IgD-negative memory B cell (primary cell): ENCODE measurements at regions not wholly inside any gene's neighbourhood (a gene's known extent, or its start where the extent isn't known, plus 50 kb on each side); places are given as distances from the start of the nearest gene placed in this dataset.

Experiments used
- H3K27ac Mint-ChIP-seq, 3 donors: one replicate each; pipeline ENCODE4 v1.8.0; 2020 to 2022; ENCODE audit warnings: mild to moderate bottlenecking in 3 of 3, mixed read lengths in 3 of 3, moderate library complexity in 1 of 3
- H3K27me3 Mint-ChIP-seq: one replicate; pipeline ENCODE4 v1.8.0; 2021; ENCODE audit warnings: mixed read lengths
- H3K36me3 Mint-ChIP-seq: one replicate; pipeline ENCODE4 v1.8.0; 2020; ENCODE audit warnings: mild to moderate bottlenecking, mixed read lengths
- H3K4me1 Mint-ChIP-seq, 3 donors: one replicate each; pipeline ENCODE4 v1.8.0; 2020 to 2022; ENCODE audit warnings: mixed read lengths in 3 of 3, mild to moderate bottlenecking in 1 of 3
- H3K4me3 Mint-ChIP-seq, 4 donors: one replicate each; pipeline ENCODE4 v1.8.0; 2020 to 2022; ENCODE audit warnings: mild to moderate bottlenecking in 4 of 4, mixed read lengths in 4 of 4, moderate library complexity in 3 of 4
- H3K9me3 Mint-ChIP-seq, 3 donors: one replicate each; pipeline ENCODE4 v1.8.0; 2020 to 2021; ENCODE audit warnings: mixed read lengths in 3 of 3, mild to moderate bottlenecking in 1 of 3

- H3K27ac Mint-ChIP-seq, result no peak overlapping the region
- H3K4me3 Mint-ChIP-seq, result no peak overlapping the region
- no peaks in the 10 kb centered on the region for H3K4me1 Mint-ChIP-seq
- H3K27me3 Mint-ChIP-seq, result no peaks in the 10 kb centered on the region
- peaks cover 7 to 12% (median 10%) of the 10 kb centered on the region in 3 donors for H3K9me3 Mint-ChIP-seq
- H3K36me3 Mint-ChIP-seq, result peaks cover 9% of the 10 kb centered on the region
These were observed 332.0 kb downstream of the SPATA31D1 start for GRCh38 chr9:82320566-82320965.

GRCh38 chr9:82325907-82326306 lies 337.3 kb downstream of the SPATA31D1 start:
- peaks cover 0 to 1% (median 0%) of the 10 kb centered on the region in 3 donors for H3K4me1 Mint-ChIP-seq
- H3K27ac Mint-ChIP-seq, result no peak overlapping the region
- peaks cover 8 to 19% (median 13%) of the 10 kb centered on the region in 3 donors for H3K9me3 Mint-ChIP-seq

GRCh38 chr9:82327641-82328040 lies 339.1 kb downstream of the SPATA31D1 start:
- Mint-ChIP-seq H3K27ac (no peak overlapping the region), H3K9me3 (peaks cover 8 to 19% (median 12%) of the 10 kb centered on the region in 3 donors)

More at GRCh38 chr9:82325907-82326306, 337.3 kb downstream of the SPATA31D1 start:
- Mint-ChIP-seq H3K4me3 (no peak overlapping the region), H3K36me3 (peaks cover 14% of the 10 kb centered on the region), H3K27me3 (peaks cover 2% of the 10 kb centered on the region)

GRCh38 chr9:82331079-82331478 lies 342.5 kb downstream of the SPATA31D1 start:
- Mint-ChIP-seq H3K4me1 (peaks cover 0 to 3% (median 0%) of the 10 kb centered on the region in 3 donors), H3K27ac (no peak overlapping the region), H3K36me3 (peaks cover 6% of the 10 kb centered on the region), H3K27me3 (peaks cover 4% of the 10 kb centered on the region), H3K9me3 (peaks cover under 1 to 1% (median under 1%) of the 10 kb centered on the region in 3 donors), H3K4me3 (no peak overlapping the region)

More at GRCh38 chr9:82327641-82328040, 339.1 kb downstream of the SPATA31D1 start:
- Mint-ChIP-seq H3K36me3 (peaks cover 14% of the 10 kb centered on the region), H3K27me3 (peaks cover 4% of the 10 kb centered on the region), H3K4me1 (peaks cover 0 to 1% (median 0%) of the 10 kb centered on the region in 3 donors), H3K4me3 (peak overlapping the region in 1 of 4 donors; percentile 8)

GRCh38 chr9:82332018-82332773 lies 343.6 kb downstream of the SPATA31D1 start:
- H3K9me3 Mint-ChIP-seq, result no peaks in the 10 kb centered on the region
- H3K4me3 Mint-ChIP-seq, result no peak overlapping the region
- peaks cover 3% of the 10 kb centered on the region for H3K36me3 Mint-ChIP-seq
- peaks cover 4% of the 10 kb centered on the region for H3K27me3 Mint-ChIP-seq
- no peak overlapping the region for H3K27ac Mint-ChIP-seq
- peaks cover 0 to 2% (median 0%) of the 10 kb centered on the region in 3 donors for H3K4me1 Mint-ChIP-seq

- H3K9me3 Mint-ChIP-seq, result no peaks in the 10 kb centered on the region
These were observed 344.2 kb downstream of the SPATA31D1 start for GRCh38 chr9:82332774-82333152.

GRCh38 chr9:82333671-82334070 lies 345.1 kb downstream of the SPATA31D1 start:
- no peak overlapping the region for H3K4me3 Mint-ChIP-seq

More at GRCh38 chr9:82332774-82333152, 344.2 kb downstream of the SPATA31D1 start:
- Mint-ChIP-seq H3K27me3 (peaks cover 4% of the 10 kb centered on the region), H3K36me3 (peaks cover 3% of the 10 kb centered on the region), H3K27ac (no peak overlapping the region), H3K4me3 (no peak overlapping the region), H3K4me1 (peaks cover 0 to 2% (median 0%) of the 10 kb centered on the region in 3 donors)

GRCh38 chr9:82334286-82334685 lies 345.7 kb downstream of the SPATA31D1 start:
- H3K4me1 Mint-ChIP-seq, result peaks cover 0 to 7% (median 3%) of the 10 kb centered on the region in 3 donors
- no peaks in the 10 kb centered on the region for H3K9me3 Mint-ChIP-seq
- no peaks in the 10 kb centered on the region for H3K36me3 Mint-ChIP-seq
- H3K27me3 Mint-ChIP-seq, result peaks cover 4% of the 10 kb centered on the region
- H3K27ac Mint-ChIP-seq, result no peak overlapping the region
- no peak overlapping the region for H3K4me3 Mint-ChIP-seq

More at GRCh38 chr9:82333671-82334070, 345.1 kb downstream of the SPATA31D1 start:
- Mint-ChIP-seq H3K9me3 (no peaks in the 10 kb centered on the region), H3K4me1 (peaks cover 0 to 2% (median 0%) of the 10 kb centered on the region in 3 donors), H3K27ac (no peak overlapping the region), H3K27me3 (peaks cover 4% of the 10 kb centered on the region), H3K36me3 (peaks cover 3% of the 10 kb centered on the region)

- H3K27ac Mint-ChIP-seq, result no peak overlapping the region
- H3K36me3 Mint-ChIP-seq, result no peaks in the 10 kb centered on the region
- H3K4me3 Mint-ChIP-seq, result no peak overlapping the region
- H3K27me3 Mint-ChIP-seq, result no peaks in the 10 kb centered on the region
- H3K9me3 Mint-ChIP-seq, result peaks cover 0 to under 1% (median 0%) of the 10 kb centered on the region in 3 donors
- peaks cover 0 to 13% (median 12%) of the 10 kb centered on the region in 3 donors for H3K4me1 Mint-ChIP-seq
These were observed 348.8 kb downstream of the SPATA31D1 start for GRCh38 chr9:82337351-82337750.

- H3K27ac Mint-ChIP-seq, result no peak overlapping the region
- H3K9me3 Mint-ChIP-seq, result peaks cover 7 to 13% (median 9%) of the 10 kb centered on the region in 3 donors
These were observed 353.5 kb downstream of the SPATA31D1 start for GRCh38 chr9:82342046-82342445.

GRCh38 chr9:82346040-82346439 lies 357.5 kb downstream of the SPATA31D1 start:
- no peaks in the 10 kb centered on the region for H3K4me1 Mint-ChIP-seq
- no peaks in the 10 kb centered on the region for H3K27me3 Mint-ChIP-seq
- H3K36me3 Mint-ChIP-seq, result peaks cover 2% of the 10 kb centered on the region
- H3K4me3 Mint-ChIP-seq, result no peak overlapping the region
- H3K9me3 Mint-ChIP-seq, result peaks cover 10 to 28% (median 13%) of the 10 kb centered on the region in 3 donors
- H3K27ac Mint-ChIP-seq, result no peak overlapping the region

More at GRCh38 chr9:82342046-82342445, 353.5 kb downstream of the SPATA31D1 start:
- Mint-ChIP-seq H3K27me3 (no peaks in the 10 kb centered on the region), H3K4me3 (no peak overlapping the region), H3K36me3 (peaks cover 2% of the 10 kb centered on the region), H3K4me1 (peaks cover 0 to 12% (median 11%) of the 10 kb centered on the region in 3 donors)

GRCh38 chr9:82353631-82354278 lies 365.2 kb downstream of the SPATA31D1 start:
- Mint-ChIP-seq H3K27ac (no peak overlapping the region), H3K4me3 (no peak overlapping the region), H3K36me3 (no peaks in the 10 kb centered on the region), H3K9me3 (peaks cover 2 to 5% (median 4%) of the 10 kb centered on the region in 3 donors), H3K4me1 (peaks cover 0 to 3% (median 0%) of the 10 kb centered on the region in 3 donors), H3K27me3 (no peaks in the 10 kb centered on the region)

GRCh38 chr9:82354279-82354659 lies 365.7 kb downstream of the SPATA31D1 start:
- Mint-ChIP-seq H3K27ac (no peak overlapping the region), H3K9me3 (peaks cover 0 to 5% (median 3%) of the 10 kb centered on the region in 3 donors), H3K27me3 (no peaks in the 10 kb centered on the region), H3K4me1 (peaks cover 0 to 3% (median 0%) of the 10 kb centered on the region in 3 donors), H3K36me3 (no peaks in the 10 kb centered on the region), H3K4me3 (no peak overlapping the region)

GRCh38 chr9:82356131-82356530 lies 367.6 kb downstream of the SPATA31D1 start:
- no peak overlapping the region for H3K27ac Mint-ChIP-seq
- H3K36me3 Mint-ChIP-seq, result no peaks in the 10 kb centered on the region
- H3K9me3 Mint-ChIP-seq, result peaks cover 0 to 5% (median 3%) of the 10 kb centered on the region in 3 donors
- H3K4me1 Mint-ChIP-seq, result peaks cover 0 to 3% (median 0%) of the 10 kb centered on the region in 3 donors
- no peaks in the 10 kb centered on the region for H3K27me3 Mint-ChIP-seq
- H3K4me3 Mint-ChIP-seq, result no peak overlapping the region

GRCh38 chr9:82356871-82357270 lies 368.3 kb downstream of the SPATA31D1 start:
- H3K9me3 Mint-ChIP-seq, result peaks cover 0 to 5% (median 3%) of the 10 kb centered on the region in 3 donors
- no peaks in the 10 kb centered on the region for H3K36me3 Mint-ChIP-seq
- peaks cover 0 to 3% (median 0%) of the 10 kb centered on the region in 3 donors for H3K4me1 Mint-ChIP-seq
- no peak overlapping the region for H3K4me3 Mint-ChIP-seq
- H3K27me3 Mint-ChIP-seq, result no peaks in the 10 kb centered on the region
- no peak overlapping the region for H3K27ac Mint-ChIP-seq
